ENCODE measurements at regions not wholly inside any gene's neighbourhood (a gene's known extent, or its start where the extent isn't known, plus 50 kb on each side); places are given as distances from the start of the nearest gene placed in this dataset.

- H3K4me3 Mint-ChIP-seq, result no peak overlapping the region
- TF ChIP-seq EZH2 (IDR thresholded peaks at IDR 0.05; ENCODE audit: borderline replicate concordance, insufficient read depth, low read depth, low read length, poor library complexity, severe bottlenecking), result no peak
- no peak for TF ChIP-seq CTCF (IDR thresholded peaks at IDR 0.05)
- Histone ChIP-seq H3K27ac (ENCODE audit: low read length in 2 of 2) (no peak overlapping the region), H3K9ac (ENCODE audit: low read length) (no peak overlapping the region), H3K4me2 (replicated peaks; ENCODE audit: low read depth, low read length, poor library complexity, severe bottlenecking) (no peak overlapping the region), H4K20me1 (ENCODE audit: control insufficient read depth, insufficient read depth, low read length, poor library complexity, severe bottlenecking) (no peaks in the 10 kb centered on the region), H3K36me3 (replicated peaks in 1 of 2; ENCODE audit: control extremely low read depth in 1 of 2, control insufficient read depth in 1 of 2, extremely low read depth in 1 of 2, insufficient read depth in 2 of 2, low read length in 1 of 2) (no peaks in the 10 kb centered on the region), H2AFZ (ENCODE audit: insufficient read depth, low read depth, low read length, poor library complexity, severe bottlenecking) (no peak overlapping the region), H3K4me3 (ENCODE audit: control extremely low read depth in 1 of 5, extremely low read depth in 1 of 5, insufficient read depth in 1 of 5, low read depth in 2 of 5, low read length in 4 of 5) (no peak overlapping the region), H3K9me3 (ENCODE audit: control extremely low read depth in 1 of 3, control insufficient read depth in 2 of 3, insufficient read depth in 1 of 3, low read length in 2 of 3) (no peaks in the 10 kb centered on the region), H3K27me3 (replicated peaks in 1 of 4; ENCODE audit: control extremely low read depth in 1 of 4, control insufficient read depth in 3 of 4, insufficient read depth in 4 of 4, low read length in 3 of 4) (no peaks in the 10 kb centered on the region), H3K4me1 (ENCODE audit: control insufficient read depth in 2 of 2, insufficient read depth in 2 of 2, low read length in 2 of 2) (no peaks in the 10 kb centered on the region), H3K79me2 (ENCODE audit: control insufficient read depth, insufficient read depth, low read length) (no peaks in the 10 kb centered on the region)
- POLR2A ChIA-PET, result no interaction called here
- no peak overlapping the region for H3K27ac Mint-ChIP-seq
- CTCF ChIA-PET, result no interaction called here
- no peak for DNase-seq
- 93% methylated on average over 5 of the region's 6 CpGs for WGBS (ENCODE audit: insufficient coverage)
- peaks cover 3% of the 10 kb centered on the region for H3K9me3 Mint-ChIP-seq (ENCODE audit: insufficient read depth)
- H3K4me1 Mint-ChIP-seq, result no peaks in the 10 kb centered on the region
- no peaks in the 10 kb centered on the region for H3K27me3 Mint-ChIP-seq
- no peak for ATAC-seq (ENCODE audit: low read depth)
- intact Hi-C loops (cut with micrococcal nuclease), result no loop called here
Observed at GRCh38 chr7:46317256-46317655, 396.2 kb upstream of the IGFBP3 start.

GRCh38 chr7:46315891-46316290, 394.8 kb upstream of the IGFBP3 start:
- 98% methylated on average over 4 of the region's 5 CpGs for WGBS (ENCODE audit: insufficient coverage)
- intact Hi-C loops (cut with micrococcal nuclease), result no loop called here
- TF ChIP-seq EZH2 (IDR thresholded peaks at IDR 0.05; ENCODE audit: borderline replicate concordance, insufficient read depth, low read depth, low read length, poor library complexity, severe bottlenecking) (no peak), CTCF (IDR thresholded peaks at IDR 0.05) (no peak)
- H3K36me3 ChIP-seq (replicated peaks in 1 of 2; ENCODE audit: control extremely low read depth in 1 of 2, control insufficient read depth in 1 of 2, extremely low read depth in 1 of 2, insufficient read depth in 2 of 2, low read length in 1 of 2), result no peaks in the 10 kb centered on the region
- no peaks in the 10 kb centered on the region for H3K27me3 ChIP-seq (replicated peaks in 1 of 4; ENCODE audit: control extremely low read depth in 1 of 4, control insufficient read depth in 3 of 4, insufficient read depth in 4 of 4, low read length in 3 of 4)
- no peaks in the 10 kb centered on the region for H3K4me1 ChIP-seq (ENCODE audit: control insufficient read depth in 2 of 2, insufficient read depth in 2 of 2, low read length in 2 of 2)
- DNase-seq (no peak), ATAC-seq (ENCODE audit: low read depth) (no peak)
- Mint-ChIP-seq H3K4me1 (no peaks in the 10 kb centered on the region), H3K27ac (no peak overlapping the region), H3K27me3 (no peaks in the 10 kb centered on the region), H3K9me3 (ENCODE audit: insufficient read depth) (peaks cover 3% of the 10 kb centered on the region), H3K4me3 (no peak overlapping the region)
- no peak overlapping the region for H3K9ac ChIP-seq (ENCODE audit: low read length)
- no peaks in the 10 kb centered on the region for H4K20me1 ChIP-seq (ENCODE audit: control insufficient read depth, insufficient read depth, low read length, poor library complexity, severe bottlenecking)
- H2AFZ ChIP-seq (ENCODE audit: insufficient read depth, low read depth, low read length, poor library complexity, severe bottlenecking), result no peak overlapping the region
- H3K4me2 ChIP-seq (replicated peaks; ENCODE audit: low read depth, low read length, poor library complexity, severe bottlenecking), result no peak overlapping the region
- ChIA-PET CTCF (no interaction called here), POLR2A (no interaction called here)
- no peaks in the 10 kb centered on the region for H3K79me2 ChIP-seq (ENCODE audit: control insufficient read depth, insufficient read depth, low read length)
- H3K27ac ChIP-seq (ENCODE audit: low read length in 2 of 2), result no peak overlapping the region
- H3K4me3 ChIP-seq (ENCODE audit: control extremely low read depth in 1 of 5, extremely low read depth in 1 of 5, insufficient read depth in 1 of 5, low read depth in 2 of 5, low read length in 4 of 5), result no peak overlapping the region
- H3K9me3 ChIP-seq (ENCODE audit: control extremely low read depth in 1 of 3, control insufficient read depth in 2 of 3, insufficient read depth in 1 of 3, low read length in 2 of 3), result no peaks in the 10 kb centered on the region
